HFFc6 (cell line): ENCODE measurements at regions not wholly inside any gene's neighbourhood (a gene's known extent, or its start where the extent isn't known, plus 50 kb on each side); places are given as distances from the start of the nearest gene placed in this dataset.

ENCODE experiments used
- DNase-seq: peaks from one replicate; pipeline ENCODE4 v3.0.0-alpha.2; 2018
- H3K27ac Mint-ChIP-seq: 2 replicates; pipeline ENCODE4 v1.8.0; 2020; ENCODE audit warnings: mild to moderate bottlenecking, mixed read lengths
- H3K27me3 Mint-ChIP-seq: 2 replicates; pipeline ENCODE4 v1.8.0; 2021; ENCODE audit warnings: mild to moderate bottlenecking, moderate library complexity, mixed read lengths; ENCODE audit not compliant: insufficient read depth
- H3K36me3 Mint-ChIP-seq: 2 replicates; pipeline ENCODE4 v1.8.0; 2021; ENCODE audit warnings: low read depth, mixed read lengths
- H3K4me1 Mint-ChIP-seq: 2 replicates; pipeline ENCODE4 v1.8.0; 2020; ENCODE audit warnings: low read depth, mixed read lengths
- H3K4me3 Mint-ChIP-seq: 2 replicates; pipeline ENCODE4 v1.8.0; 2020; ENCODE audit warnings: mild to moderate bottlenecking, moderate library complexity, mixed read lengths
- H3K9me3 Mint-ChIP-seq: 2 replicates; pipeline ENCODE4 v1.8.0; 2020; ENCODE audit warnings: mild to moderate bottlenecking, mixed read lengths
- CTCF ChIP-seq: fragments of 200-600 bp; sonication (generic); IDR thresholded peaks from 2 replicates; pipeline ENCODE4 v1.5.0; 2021; ENCODE audit warnings: antibody characterized with exemption, mild to moderate bottlenecking

GRCh38 chr5:42898760-42899159, 87.1 kb upstream of the SELENOP start:
- H3K4me1 Mint-ChIP-seq, result no peaks in the 10 kb centered on the region
- DNase-seq, result no peak
- no peak overlapping the region for H3K4me3 Mint-ChIP-seq
- TF ChIP-seq CTCF, result no peak
- H3K36me3 Mint-ChIP-seq, result no peaks in the 10 kb centered on the region
- H3K27me3 Mint-ChIP-seq, result peaks cover 29% of the 10 kb centered on the region
- no peak overlapping the region for H3K27ac Mint-ChIP-seq
- H3K9me3 Mint-ChIP-seq, result no peaks in the 10 kb centered on the region

- H3K9me3 Mint-ChIP-seq, result no peaks in the 10 kb centered on the region
- H3K4me3 Mint-ChIP-seq, result no peak overlapping the region
- H3K27me3 Mint-ChIP-seq, result peaks cover 24% of the 10 kb centered on the region
- no peaks in the 10 kb centered on the region for H3K36me3 Mint-ChIP-seq
- no peak for DNase-seq
- no peak for TF ChIP-seq CTCF
- no peaks in the 10 kb centered on the region for H3K4me1 Mint-ChIP-seq
- H3K27ac Mint-ChIP-seq, result no peak overlapping the region
Observed at GRCh38 chr5:42896523-42896922, 84.8 kb upstream of the SELENOP start.

GRCh38 chr5:42894057-42894456, 82.4 kb upstream of the SELENOP start:
- H3K36me3 Mint-ChIP-seq, result no peaks in the 10 kb centered on the region
- peaks cover 17% of the 10 kb centered on the region for H3K27me3 Mint-ChIP-seq
- TF ChIP-seq CTCF, result peak; percentile 48
- no peak overlapping the region for H3K4me3 Mint-ChIP-seq
- H3K9me3 Mint-ChIP-seq, result no peaks in the 10 kb centered on the region
- no peaks in the 10 kb centered on the region for H3K4me1 Mint-ChIP-seq
- H3K27ac Mint-ChIP-seq, result no peak overlapping the region
- DNase-seq, result no peak

GRCh38 chr5:42889311-42889933, 77.7 kb upstream of the SELENOP start:
- Mint-ChIP-seq H3K27me3 (peaks cover 4% of the 10 kb centered on the region), H3K27ac (no peak overlapping the region), H3K9me3 (no peaks in the 10 kb centered on the region), H3K36me3 (no peaks in the 10 kb centered on the region), H3K4me1 (no peaks in the 10 kb centered on the region), H3K4me3 (no peak overlapping the region)
- TF ChIP-seq CTCF, result peak; percentile 86
- peak; percentile 41 for DNase-seq

GRCh38 chr5:42888771-42889170, 77.1 kb upstream of the SELENOP start:
- Mint-ChIP-seq H3K36me3 (no peaks in the 10 kb centered on the region), H3K4me3 (no peak overlapping the region), H3K27ac (no peak overlapping the region), H3K9me3 (no peaks in the 10 kb centered on the region), H3K4me1 (no peaks in the 10 kb centered on the region), H3K27me3 (peaks cover 5% of the 10 kb centered on the region)
- TF ChIP-seq CTCF, result no peak
- DNase-seq, result no peak

- Mint-ChIP-seq H3K27me3 (peaks cover 5% of the 10 kb centered on the region), H3K27ac (no peak overlapping the region), H3K4me3 (no peak overlapping the region), H3K36me3 (no peaks in the 10 kb centered on the region), H3K9me3 (no peaks in the 10 kb centered on the region), H3K4me1 (no peaks in the 10 kb centered on the region)
- TF ChIP-seq CTCF, result no peak
- DNase-seq, result no peak
Observed at GRCh38 chr5:42887575-42887974, 75.9 kb upstream of the SELENOP start.
